DOHH2 (cell line): ENCODE measurements at regions not wholly inside any gene's neighbourhood (a gene's known extent, or its start where the extent isn't known, plus 50 kb on each side); places are given as distances from the start of the nearest gene placed in this dataset.

Source experiments
- CTCF ChIP-seq: fragments of 200-600 bp; sonication (generic); IDR thresholded peaks from one replicate; pipeline ENCODE4 v1.5.1; 2014; ENCODE audit warnings: antibody characterized with exemption, mild to moderate bottlenecking, low read depth, low read length; ENCODE audit not compliant: poor library complexity, severe bottlenecking
- EZH2phosphoT487 ChIP-seq: fragments of 200-600 bp; sonication (generic); IDR thresholded peaks from 2 replicates; pipeline ENCODE4 v1.6.1; 2017; ENCODE audit warnings: borderline replicate concordance, mild to moderate bottlenecking, antibody characterized with exemption, low read length, moderate library complexity, mixed read lengths

- TF ChIP-seq CTCF = no peak
- TF ChIP-seq EZH2phosphoT487 = no peak
Observed at GRCh38 chr6:140209775-140210174, 835.3 kb upstream of the CITED2 start.
